HepG2 (cell line): ENCODE measurements at regions not wholly inside any gene's neighbourhood (a gene's known extent, or its start where the extent isn't known, plus 50 kb on each side); places are given as distances from the start of the nearest gene placed in this dataset.

Source experiments
- ZNF431 ChIP-seq: sonication (generic); formaldehyde crosslinking; IDR thresholded peaks from 2 replicates; pipeline ENCODE4 v1.9.0; 2022; ENCODE audit warnings: missing genetic modification reagents, low read depth, mild to moderate bottlenecking, borderline replicate concordance
- ZNF564 ChIP-seq: sonication (generic); formaldehyde crosslinking; IDR thresholded peaks from 2 replicates; pipeline ENCODE4 v1.8.1; 2023; ENCODE audit warnings: mild to moderate bottlenecking, missing genetic modification reagents
- ZNF839 ChIP-seq: sonication (generic); formaldehyde crosslinking; IDR thresholded peaks from 2 replicates; pipeline ENCODE4 v1.4.0; 2020; ENCODE audit warnings: missing genetic modification reagents, mild to moderate bottlenecking, borderline replicate concordance

- no peak for TF ChIP-seq ZNF564 (CRISPR knock-in tag)
- TF ChIP-seq ZNF839 (CRISPR knock-in tag) = no peak
- TF ChIP-seq ZNF431 (CRISPR knock-in tag) = no peak
Measured at GRCh38 chr18:75533209-75533608, 105.7 kb upstream of the SMIM21 start.
